A549 (cell line): ENCODE measurements at regions not wholly inside any gene's neighbourhood (a gene's known extent, or its start where the extent isn't known, plus 50 kb on each side); places are given as distances from the start of the nearest gene placed in this dataset.

ENCODE experiments used
- ATAC-seq, 2 experiments: fragments of 200-7000 bp in 1 of 2; fragments of >200 bp in 1 of 2; cut with Nextera tagmentation in 1 of 2; cut with Tn5 transposase in 1 of 2; 3 replicates each; pipeline versions ENCODE4 v1.8.0 to v1.9.1; 2018 to 2020; ENCODE audit warnings: mild to moderate bottlenecking in 1 of 2, moderate library complexity in 1 of 2
- CTCF ChIA-PET: fragments of 300-600 bp; sonication (Branson Sonifier 250); formaldehyde crosslinking; extraction: SDS; loops from one replicate; lab custom pipeline; 2021; ENCODE audit warnings: antibody characterized with exemption, inconsistent platforms; lab: Yijun Ruan, JAX
- POLR2A ChIA-PET: fragments of 350-600 bp; formaldehyde crosslinking; extraction: SDS; loops from one replicate; lab custom pipeline; 2021; ENCODE audit warnings: antibody characterized with exemption, inconsistent platforms; lab: Yijun Ruan, JAX
- DNase-seq, 2 experiments: peaks; one replicate each; pipeline versions ENCODE4 v3.0.0 to v3.0.0-alpha.2; 2011 to 2016; ENCODE audit warnings: low read depth in 1 of 2, low spot score in 1 of 2
- FAIRE-seq: peaks from 2 replicates; lab custom pipeline; 2011; peaks lifted over from hg19 to GRCh38; lab: Jason Lieb, UNC
- H3K27ac ChIP-seq, 2 experiments: fragments of >200 bp; sonication (Bioruptor Twin); formaldehyde crosslinking; 3 replicates each; pipeline ENCODE4 v1.5.1; 2016 to 2017
- H3K4me1 ChIP-seq: fragments of >200 bp; sonication (Bioruptor Twin); formaldehyde crosslinking; 3 replicates; pipeline ENCODE4 v1.6.1; 2016
- H3K4me2 ChIP-seq: fragments of >200 bp; sonication (Bioruptor Twin); formaldehyde crosslinking; 3 replicates; pipeline ENCODE4 v1.6.1; 2016
- H3K4me3 ChIP-seq: fragments of >200 bp; sonication (Bioruptor Twin); formaldehyde crosslinking; 3 replicates; pipeline ENCODE4 v1.5.1; 2016
- H3K9me3 ChIP-seq: fragments of >200 bp; sonication (Bioruptor Twin); formaldehyde crosslinking; 3 replicates; pipeline ENCODE4 v1.6.1; 2016
- BCL3 ChIP-seq: fragments of >200 bp; sonication (Bioruptor Twin); formaldehyde crosslinking; IDR thresholded peaks from 3 replicates; pipeline ENCODE4 v1.6.1; 2016
- CEBPB ChIP-seq, 2 experiments: fragments of >200 bp in 1 of 2; sonication (Bioruptor Twin) in 1 of 2; formaldehyde crosslinking in 1 of 2; IDR thresholded peaks; 2 replicates each; pipeline ENCODE4 v1.6.1; 2012 to 2016
- EHF ChIP-seq: fragments of 250-450 bp; sonication (Bioruptor Pico); IDR thresholded peaks from 2 replicates; pipeline ENCODE4 v1.5.0; 2020; ENCODE audit warnings: mild to moderate bottlenecking
- EP300 ChIP-seq, 2 experiments: fragments of >200 bp; sonication (Bioruptor Twin); formaldehyde crosslinking; IDR thresholded peaks; 2 replicates in 1 of 2; 3 replicates in 1 of 2; pipeline ENCODE4 v1.6.1; 2016 to 2017
- FOSB ChIP-seq: fragments of 250-450 bp; sonication (Bioruptor Pico); IDR thresholded peaks from 2 replicates; pipeline ENCODE4 v1.5.0; 2020; ENCODE audit warnings: mild to moderate bottlenecking, moderate library complexity
- FOSL2 ChIP-seq, 2 experiments: fragments of 450-650 bp in 1 of 2; fragments of >200 bp in 1 of 2; sonication (Bioruptor Twin) in 1 of 2; formaldehyde crosslinking; IDR thresholded peaks; 2 replicates each; pipeline versions ENCODE4 v1.5.0 to v1.6.1; 2016 to 2020; ENCODE audit warnings: mild to moderate bottlenecking in 1 of 2, moderate library complexity in 1 of 2
- GATA3 ChIP-seq: IDR thresholded peaks from 2 replicates; pipeline ENCODE4 v1.6.1; 2012; ENCODE audit warnings: borderline replicate concordance
- HES2 ChIP-seq: fragments of >200 bp; sonication (Bioruptor Twin); formaldehyde crosslinking; IDR thresholded peaks from 2 replicates; pipeline ENCODE4 v1.6.1; 2016
- HOXB13 ChIP-seq: fragments of 250-450 bp; sonication (Bioruptor Pico); IDR thresholded peaks from 2 replicates; pipeline ENCODE4 v1.5.0; 2020; ENCODE audit warnings: low read depth, mild to moderate bottlenecking, moderate library complexity
- KDM1A ChIP-seq: fragments of 200-600 bp; sonication (generic); IDR thresholded peaks from 2 replicates; pipeline ENCODE4 v1.6.1; 2016; ENCODE audit warnings: low read depth, mild to moderate bottlenecking
- KDM5A ChIP-seq: fragments of 200-600 bp; sonication (generic); IDR thresholded peaks from 2 replicates; pipeline ENCODE4 v1.6.1; 2016; ENCODE audit warnings: antibody characterized with exemption, mild to moderate bottlenecking
- MAFK ChIP-seq: fragments of 450-650 bp; IDR thresholded peaks from 2 replicates; pipeline ENCODE4 v1.6.1; 2014; ENCODE audit not compliant: partially characterized antibody
- MAX ChIP-seq: IDR thresholded peaks from 2 replicates; pipeline ENCODE4 v1.6.1; 2012
- PHF8 ChIP-seq: fragments of 200-600 bp; sonication (generic); IDR thresholded peaks from 2 replicates; pipeline ENCODE4 v1.6.1; 2016; ENCODE audit warnings: low read depth, mild to moderate bottlenecking, antibody characterized with exemption, moderate library complexity, borderline replicate concordance
- RAD21 ChIP-seq, 2 experiments: fragments of >200 bp in 1 of 2; sonication (Bioruptor Twin) in 1 of 2; formaldehyde crosslinking in 1 of 2; IDR thresholded peaks in 1 of 2; conservative IDR thresholded peaks in 1 of 2; 2 replicates in 1 of 2; 3 replicates in 1 of 2; pipeline ENCODE4 v1.6.1; 2012 to 2018; ENCODE audit warnings: inconsistent platforms in 1 of 2
- RARB ChIP-seq: fragments of 250-450 bp; sonication (Bioruptor Pico); IDR thresholded peaks from 2 replicates; pipeline ENCODE4 v1.8.0; 2021; ENCODE audit warnings: mild to moderate bottlenecking, moderate library complexity
- REST ChIP-seq: fragments of 200-600 bp; sonication (generic); IDR thresholded peaks from 2 replicates; pipeline ENCODE4 v1.6.1; 2016; ENCODE audit warnings: antibody characterized with exemption, mild to moderate bottlenecking, moderate library complexity
- RFX5 ChIP-seq: fragments of 450-650 bp; IDR thresholded peaks from 2 replicates; pipeline ENCODE4 v1.7.1; 2014; ENCODE audit warnings: antibody characterized with exemption, mild to moderate bottlenecking, moderate library complexity
- RNF2 ChIP-seq: fragments of 200-600 bp; sonication (generic); IDR thresholded peaks from 2 replicates; pipeline ENCODE4 v1.6.1; 2016; ENCODE audit warnings: low read depth, mild to moderate bottlenecking, antibody characterized with exemption, moderate library complexity, borderline replicate concordance
- SREBF2 ChIP-seq: fragments of 450-650 bp; IDR thresholded peaks from 2 replicates; pipeline ENCODE4 v1.6.1; 2014; ENCODE audit warnings: mild to moderate bottlenecking, moderate library complexity
- TP53 ChIP-seq: fragments of 250-450 bp; sonication (Bioruptor Pico); IDR thresholded peaks from 2 replicates; pipeline ENCODE4 v1.5.0; 2021; ENCODE audit warnings: mild to moderate bottlenecking, moderate library complexity
- ZNF302 ChIP-seq: fragments of 250-450 bp; sonication (Bioruptor Pico); IDR thresholded peaks from 2 replicates; pipeline ENCODE4 v1.9.0; 2021; ENCODE audit warnings: inconsistent platforms, mild to moderate bottlenecking, moderate library complexity
- WGBS: methylation state at CpG from one replicate; pipeline ENCODE4 v1.1.6; 2017; ENCODE audit errors: missing lambda C conversion rate; 5-methylcytosine and 5-hydroxymethylcytosine counted together

GRCh38 chr2:186183406-186183805 lies 302.7 kb upstream of the ZC3H15 start:
- DNase-seq = no peak
- Histone ChIP-seq H3K4me2 (no peak overlapping the region), H3K9me3 (no peaks in the 10 kb centered on the region), H3K4me1 (no peaks in the 10 kb centered on the region), H3K4me3 (no peak overlapping the region), H3K27ac (no peak overlapping the region)
- 50% methylated on average over 3 of the region's 3 CpGs for WGBS
- CTCF ChIA-PET = no interaction called here
- POLR2A ChIA-PET = no interaction called here
- no peak for FAIRE-seq
- TF ChIP-seq HES2 (no peak), KDM5A (no peak), SREBF2 (no peak)
- ATAC-seq = no peak

- ATAC-seq (no peak), FAIRE-seq (no peak)
- no peak overlapping the region for H3K4me3 ChIP-seq
- H3K9me3 ChIP-seq = no peaks in the 10 kb centered on the region
- no peak overlapping the region for H3K4me2 ChIP-seq
- H3K4me1 ChIP-seq = no peaks in the 10 kb centered on the region
- no peak overlapping the region for H3K27ac ChIP-seq
- POLR2A ChIA-PET = no interaction called here
- TF ChIP-seq BCL3 (no peak), ZNF302 (CRISPR knock-in tag) (no peak), GATA3 (no peak), RAD21 (conservative IDR thresholded peaks at IDR 0.05 in 1 of 2, IDR thresholded peaks at IDR 0.05 in 1 of 2) (no peak), MAFK (no peak), EP300 (IDR thresholded peaks at IDR 0.05) (no peak), EHF (no peak), HOXB13 (CRISPR knock-in tag) (no peak), RFX5 (no peak), SREBF2 (no peak)
- TF ChIP-seq, all 56 proteins: peak for 0
- DNase-seq = no peak
- CTCF ChIA-PET = no interaction called here
These were observed 298.2 kb upstream of the ZC3H15 start for GRCh38 chr2:186187854-186188253.

GRCh38 chr2:186189816-186190215 lies 296.2 kb upstream of the ZC3H15 start:
- Histone ChIP-seq H3K9me3 (no peaks in the 10 kb centered on the region), H3K4me3 (no peak overlapping the region), H3K4me2 (no peak overlapping the region), H3K4me1 (no peaks in the 10 kb centered on the region), H3K27ac (no peak overlapping the region)
- DNase-seq = no peak
- FAIRE-seq = no peak
- TF ChIP-seq RARB (no peak), KDM1A (no peak), RFX5 (no peak), CEBPB (IDR thresholded peaks at IDR 0.05) (no peak), TP53 (CRISPR knock-in tag) (no peak), PHF8 (no peak), FOSB (no peak), EHF (no peak), REST (no peak), RNF2 (no peak), MAX (no peak), FOSL2 (IDR thresholded peaks at IDR 0.05) (no peak), FOSL2 (CRISPR knock-in tag; IDR thresholded peaks at IDR 0.05) (no peak), GATA3 (no peak)
- CTCF ChIA-PET = no interaction called here
- no peak for ATAC-seq
- POLR2A ChIA-PET = no interaction called here
